ENCODE measurements at regions not wholly inside any gene's neighbourhood (a gene's known extent, or its start where the extent isn't known, plus 50 kb on each side); places are given as distances from the start of the nearest gene placed in this dataset.

- no peaks in the 10 kb centered on the region for H3K4me1 ChIP-seq (ENCODE audit: insufficient read depth)
- 68% methylated on average over 4 of the region's 4 CpGs for WGBS
- no peak overlapping the region for H3K27ac ChIP-seq (ENCODE audit: low read depth)
- DNase-seq (ENCODE audit: extremely low spot score) = no peak
- no peaks in the 10 kb centered on the region for H3K36me3 ChIP-seq (ENCODE audit: insufficient read depth)
- H3K4me3 ChIP-seq (ENCODE audit: low read depth, low read length) = no peak overlapping the region
These were observed 65.1 kb downstream of the PFDN4 start for GRCh38 chr20:54272901-54273488.

GRCh38 chr20:54275359-54276111 lies 67.6 kb downstream of the PFDN4 start:
- Histone ChIP-seq H3K27ac (ENCODE audit: low read depth) (no peak overlapping the region), H3K4me1 (ENCODE audit: insufficient read depth) (no peaks in the 10 kb centered on the region), H3K4me3 (ENCODE audit: low read depth, low read length) (no peak overlapping the region), H3K36me3 (ENCODE audit: insufficient read depth) (no peaks in the 10 kb centered on the region)
- WGBS = 86% methylated on average over 4 of the region's 4 CpGs
- no peak for DNase-seq (ENCODE audit: extremely low spot score)

GRCh38 chr20:54276577-54277169 lies 68.8 kb downstream of the PFDN4 start:
- Histone ChIP-seq H3K27ac (ENCODE audit: low read depth) (no peak overlapping the region), H3K36me3 (ENCODE audit: insufficient read depth) (no peaks in the 10 kb centered on the region), H3K4me1 (ENCODE audit: insufficient read depth) (no peaks in the 10 kb centered on the region), H3K4me3 (ENCODE audit: low read depth, low read length) (no peak overlapping the region)
- WGBS = 90% methylated on average over 4 of the region's 4 CpGs
- no peak for DNase-seq (ENCODE audit: extremely low spot score)

- WGBS = 81% methylated on average over 4 of the region's 4 CpGs
- Histone ChIP-seq H3K36me3 (ENCODE audit: insufficient read depth) (no peaks in the 10 kb centered on the region), H3K4me3 (ENCODE audit: low read depth, low read length) (no peak overlapping the region), H3K27ac (ENCODE audit: low read depth) (no peak overlapping the region), H3K4me1 (ENCODE audit: insufficient read depth) (no peaks in the 10 kb centered on the region)
- DNase-seq (ENCODE audit: extremely low spot score) = no peak
These were observed 70.4 kb downstream of the PFDN4 start for GRCh38 chr20:54278262-54278661.

- no peaks in the 10 kb centered on the region for H3K36me3 ChIP-seq (ENCODE audit: insufficient read depth)
- H3K27ac ChIP-seq (ENCODE audit: low read depth) = no peak overlapping the region
- no peak for DNase-seq (ENCODE audit: extremely low spot score)
- 89% methylated on average over 5 of the region's 5 CpGs for WGBS
- no peak overlapping the region for H3K4me3 ChIP-seq (ENCODE audit: low read depth, low read length)
- no peaks in the 10 kb centered on the region for H3K4me1 ChIP-seq (ENCODE audit: insufficient read depth)
These were observed 74.7 kb downstream of the PFDN4 start for GRCh38 chr20:54282625-54283024.

- H3K4me1 ChIP-seq (ENCODE audit: insufficient read depth) = no peaks in the 10 kb centered on the region
- H3K4me3 ChIP-seq (ENCODE audit: low read depth, low read length) = no peak overlapping the region
- 85% methylated on average over 2 of the region's 2 CpGs for WGBS
These were observed 75.4 kb downstream of the PFDN4 start for GRCh38 chr20:54283253-54283652.

GRCh38 chr20:54284928-54285704 lies 77.2 kb downstream of the PFDN4 start:
- WGBS = 80% methylated on average over 5 of the region's 5 CpGs

More at GRCh38 chr20:54283253-54283652, 75.4 kb downstream of the PFDN4 start:
- Histone ChIP-seq H3K27ac (ENCODE audit: low read depth) (no peak overlapping the region), H3K36me3 (ENCODE audit: insufficient read depth) (no peaks in the 10 kb centered on the region)
- no peak for DNase-seq (ENCODE audit: extremely low spot score)

GRCh38 chr20:54290636-54291035 lies 82.7 kb downstream of the PFDN4 start:
- H3K27ac ChIP-seq (ENCODE audit: low read depth) = no peak overlapping the region
- DNase-seq (ENCODE audit: extremely low spot score) = no peak
- H3K4me1 ChIP-seq (ENCODE audit: insufficient read depth) = no peaks in the 10 kb centered on the region
- no peaks in the 10 kb centered on the region for H3K36me3 ChIP-seq (ENCODE audit: insufficient read depth)
- H3K4me3 ChIP-seq (ENCODE audit: low read depth, low read length) = no peak overlapping the region
- WGBS = 89% methylated on average over 6 of the region's 6 CpGs

More at GRCh38 chr20:54284928-54285704, 77.2 kb downstream of the PFDN4 start:
- no peak overlapping the region for H3K27ac ChIP-seq (ENCODE audit: low read depth)
- H3K36me3 ChIP-seq (ENCODE audit: insufficient read depth) = no peaks in the 10 kb centered on the region
- no peak overlapping the region for H3K4me3 ChIP-seq (ENCODE audit: low read depth, low read length)
- DNase-seq (ENCODE audit: extremely low spot score) = no peak
- no peaks in the 10 kb centered on the region for H3K4me1 ChIP-seq (ENCODE audit: insufficient read depth)

GRCh38 chr20:54291339-54292010 lies 83.6 kb downstream of the PFDN4 start:
- H3K36me3 ChIP-seq (ENCODE audit: insufficient read depth) = no peaks in the 10 kb centered on the region
- H3K4me3 ChIP-seq (ENCODE audit: low read depth, low read length) = no peak overlapping the region
- no peak overlapping the region for H3K27ac ChIP-seq (ENCODE audit: low read depth)
- H3K4me1 ChIP-seq (ENCODE audit: insufficient read depth) = no peaks in the 10 kb centered on the region
- DNase-seq (ENCODE audit: extremely low spot score) = no peak
- WGBS = 75% methylated on average over 3 of the region's 3 CpGs

GRCh38 chr20:54292185-54292584 lies 84.3 kb downstream of the PFDN4 start:
- DNase-seq (ENCODE audit: extremely low spot score) = no peak

GRCh38 chr20:54293526-54293925 lies 85.6 kb downstream of the PFDN4 start:
- no peak overlapping the region for H3K27ac ChIP-seq (ENCODE audit: low read depth)
- H3K4me3 ChIP-seq (ENCODE audit: low read depth, low read length) = no peak overlapping the region
- WGBS = 16% methylated on average over 2 of the region's 2 CpGs
- no peaks in the 10 kb centered on the region for H3K36me3 ChIP-seq (ENCODE audit: insufficient read depth)
- no peaks in the 10 kb centered on the region for H3K4me1 ChIP-seq (ENCODE audit: insufficient read depth)
- peak; percentile 41 for DNase-seq (ENCODE audit: extremely low spot score)

More at GRCh38 chr20:54292185-54292584, 84.3 kb downstream of the PFDN4 start:
- Histone ChIP-seq H3K27ac (ENCODE audit: low read depth) (no peak overlapping the region), H3K4me3 (ENCODE audit: low read depth, low read length) (no peak overlapping the region), H3K4me1 (ENCODE audit: insufficient read depth) (no peaks in the 10 kb centered on the region), H3K36me3 (ENCODE audit: insufficient read depth) (no peaks in the 10 kb centered on the region)
- WGBS = 77% methylated on average over 3 of the region's 3 CpGs

GRCh38 chr20:54294094-54294493 lies 86.2 kb downstream of the PFDN4 start:
- no peaks in the 10 kb centered on the region for H3K4me1 ChIP-seq (ENCODE audit: insufficient read depth)
- H3K4me3 ChIP-seq (ENCODE audit: low read depth, low read length) = no peak overlapping the region
- H3K27ac ChIP-seq (ENCODE audit: low read depth) = no peak overlapping the region
- no peaks in the 10 kb centered on the region for H3K36me3 ChIP-seq (ENCODE audit: insufficient read depth)
- 69% methylated on average over 2 of the region's 2 CpGs for WGBS
- no peak for DNase-seq (ENCODE audit: extremely low spot score)

GRCh38 chr20:54295686-54296085 lies 87.8 kb downstream of the PFDN4 start:
- H3K4me1 ChIP-seq (ENCODE audit: insufficient read depth) = no peaks in the 10 kb centered on the region
- no peaks in the 10 kb centered on the region for H3K36me3 ChIP-seq (ENCODE audit: insufficient read depth)
- no peak overlapping the region for H3K27ac ChIP-seq (ENCODE audit: low read depth)
- 94% methylated on average over 1 of the region's 1 CpG for WGBS
- no peak for DNase-seq (ENCODE audit: extremely low spot score)
- no peak overlapping the region for H3K4me3 ChIP-seq (ENCODE audit: low read depth, low read length)

Measured in urinary bladder (tissue), 3 donors.